Bronchial epithelial cell (primary cell): ENCODE measurements at regions not wholly inside any gene's neighbourhood (a gene's known extent, or its start where the extent isn't known, plus 50 kb on each side); places are given as distances from the start of the nearest gene placed in this dataset.
"Not testable (repeated sequence)": the region's sequence is repeated elsewhere in the genome, so short reads cannot be mapped to it uniquely, and the experiment has no call there.

ENCODE experiments used
- DNase-seq: peaks from one replicate; pipeline ENCODE4 v3.0.0-alpha.2; 2010; ENCODE audit warnings: low read depth
- FAIRE-seq: peaks from 2 replicates; lab custom pipeline; 2011; peaks lifted over from hg19 to GRCh38; lab: Jason Lieb, UNC
- H3K27me3 ChIP-seq: 2 replicates; pipeline ENCODE4 v1.5.1; 2011; ENCODE audit warnings: low read length; ENCODE audit not compliant: control insufficient read depth, insufficient read depth
- H3K36me3 ChIP-seq: 2 replicates; pipeline ENCODE4 v1.5.1; 2011; ENCODE audit warnings: low read length; ENCODE audit not compliant: control insufficient read depth, insufficient read depth
- H3K4me3 ChIP-seq: 2 replicates; pipeline ENCODE4 v1.5.1; 2011; ENCODE audit warnings: mild to moderate bottlenecking, low read depth, low read length, control low read depth
- TF ChIP-seq, protein P1 (sequence below): IDR thresholded peaks from 2 replicates; pipeline ENCODE4 v1.5.1; 2011; ENCODE audit warnings: mild to moderate bottlenecking, moderate library complexity, low read length, control low read depth, inconsistent platforms; ENCODE audit not compliant: insufficient read depth, severe bottlenecking

DNA sequence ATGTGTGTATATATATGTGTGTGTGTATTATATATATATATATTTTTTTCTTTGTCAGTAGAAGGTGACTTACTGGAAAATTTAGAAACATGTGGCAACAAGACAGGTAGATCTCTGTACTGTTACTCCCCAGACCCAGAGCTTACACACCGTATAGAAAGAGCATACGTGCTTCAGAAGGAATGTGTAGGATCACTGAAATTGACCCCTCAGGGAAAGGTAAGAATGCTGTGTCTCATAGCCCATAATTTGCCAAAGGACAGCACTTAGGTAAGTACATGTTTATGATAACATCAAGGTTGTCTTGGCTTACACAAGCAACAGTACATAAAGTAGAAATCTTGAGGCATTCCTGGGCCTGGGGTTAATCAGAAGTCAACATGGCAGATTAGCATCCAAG is 54.2 kb upstream of the PDE3B start:
- Histone ChIP-seq H3K36me3 (no peaks in the 10 kb centered on the region), H3K4me3 (no peak overlapping the region), H3K27me3 (no peaks in the 10 kb centered on the region)
- DNase-seq (no peak), FAIRE-seq (no peak)
- TF ChIP-seq, protein P1, sequence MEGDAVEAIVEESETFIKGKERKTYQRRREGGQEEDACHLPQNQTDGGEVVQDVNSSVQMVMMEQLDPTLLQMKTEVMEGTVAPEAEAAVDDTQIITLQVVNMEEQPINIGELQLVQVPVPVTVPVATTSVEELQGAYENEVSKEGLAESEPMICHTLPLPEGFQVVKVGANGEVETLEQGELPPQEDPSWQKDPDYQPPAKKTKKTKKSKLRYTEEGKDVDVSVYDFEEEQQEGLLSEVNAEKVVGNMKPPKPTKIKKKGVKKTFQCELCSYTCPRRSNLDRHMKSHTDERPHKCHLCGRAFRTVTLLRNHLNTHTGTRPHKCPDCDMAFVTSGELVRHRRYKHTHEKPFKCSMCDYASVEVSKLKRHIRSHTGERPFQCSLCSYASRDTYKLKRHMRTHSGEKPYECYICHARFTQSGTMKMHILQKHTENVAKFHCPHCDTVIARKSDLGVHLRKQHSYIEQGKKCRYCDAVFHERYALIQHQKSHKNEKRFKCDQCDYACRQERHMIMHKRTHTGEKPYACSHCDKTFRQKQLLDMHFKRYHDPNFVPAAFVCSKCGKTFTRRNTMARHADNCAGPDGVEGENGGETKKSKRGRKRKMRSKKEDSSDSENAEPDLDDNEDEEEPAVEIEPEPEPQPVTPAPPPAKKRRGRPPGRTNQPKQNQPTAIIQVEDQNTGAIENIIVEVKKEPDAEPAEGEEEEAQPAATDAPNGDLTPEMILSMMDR, result no peak

DNA sequence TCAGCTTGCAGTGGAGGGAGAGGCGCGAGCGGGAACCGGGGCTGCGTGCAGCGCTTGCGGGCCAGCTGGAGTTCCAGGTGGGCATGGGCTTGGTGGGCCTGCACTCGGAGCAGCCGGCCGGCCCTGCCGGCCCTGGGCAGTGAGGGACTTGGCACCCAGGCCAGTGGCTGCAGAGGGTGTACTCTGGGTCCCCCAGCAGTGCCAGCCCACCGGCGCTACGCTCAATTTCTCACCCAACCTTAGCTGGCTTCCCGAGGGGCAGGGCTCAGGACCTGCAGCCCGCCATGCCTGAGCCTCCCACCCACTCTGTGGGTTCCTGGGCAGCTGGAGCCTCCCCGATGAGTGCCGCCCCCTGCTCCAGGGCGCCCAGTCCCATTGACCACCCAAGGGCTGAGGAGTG is 52.6 kb upstream of the PDE3B start:
- not testable (repeated sequence) for DNase-seq, H3K36me3 ChIP-seq, H3K4me3 ChIP-seq, FAIRE-seq, H3K27me3 ChIP-seq

GRCh38 chr11:14593671-14594070 is 49.9 kb upstream of the PDE3B start:
- no peak for FAIRE-seq
- Histone ChIP-seq H3K27me3 (no peaks in the 10 kb centered on the region), H3K4me3 (no peak overlapping the region), H3K36me3 (no peaks in the 10 kb centered on the region)
- DNase-seq, result no peak
- TF ChIP-seq, protein P1, result no peak
